K562 (cell line): ENCODE measurements at regions not wholly inside any gene's neighbourhood (a gene's known extent, or its start where the extent isn't known, plus 50 kb on each side); places are given as distances from the start of the nearest gene placed in this dataset.

Source experiments
- ATAC-seq: fragments of 200-7000 bp; cut with Tn5 transposase; 3 replicates; pipeline ENCODE4 v1.9.1; 2020; ENCODE audit warnings: moderate library complexity
- BruUV-seq: library from RNA; stranded (reverse); fragments of 400-500 nt; replicated peaks from 2 replicates; lab custom pipeline; 2021; lab: Mats Ljungman, UMichigan
- CTCF ChIA-PET: fragments of 300-600 bp; formaldehyde crosslinking; extraction: SDS; loops from one replicate; lab custom pipeline; 2021; ENCODE audit warnings: low intra/inter-chr PET ratio; lab: Yijun Ruan, JAX
- POLR2A ChIA-PET: fragments of 300-600, 350-650 bp; sonication (Branson Sonifier 250); formaldehyde crosslinking; extraction: SDS; loops from one replicate; lab custom pipeline; 2021; ENCODE audit warnings: antibody characterized with exemption, inconsistent platforms; lab: Yijun Ruan, JAX
- DNase-seq, 4 experiments: peaks; one replicate each; pipeline versions ENCODE4 v3.0.0 to v3.0.0-alpha.2; 2011 to 2018; ENCODE audit warnings: low spot score in 3 of 4, mixed read lengths in 3 of 4; ENCODE audit errors: extremely low read depth in 1 of 4
- FAIRE-seq: peaks from 2 replicates; lab custom pipeline; 2011; peaks lifted over from hg19 to GRCh38; lab: Jason Lieb, UNC
- H2AFZ ChIP-seq: 2 replicates; pipeline ENCODE4 v1.6.0; 2011; ENCODE audit warnings: low read depth, low read length, control low read depth, inconsistent platforms
- H3K27ac ChIP-seq: fragments of 200-600 bp; 3 replicates; pipeline ENCODE4 v1.8.0; 2011; ENCODE audit warnings: low read depth, mild to moderate bottlenecking, control low read depth, inconsistent platforms, low read length, moderate library complexity, mixed read lengths; ENCODE audit errors: extremely low read depth
- H3K27me3 ChIP-seq, 2 experiments: fragments of 300-600 bp in 1 of 2; 2 replicates in 1 of 2; 3 replicates in 1 of 2; pipeline versions ENCODE4 v1.6.0 to v1.8.0; 2011; ENCODE audit warnings: inconsistent platforms in 2 of 2, low read length in 2 of 2, mild to moderate bottlenecking in 1 of 2, mixed read lengths in 1 of 2, moderate library complexity in 1 of 2; ENCODE audit not compliant: control insufficient read depth in 2 of 2, insufficient read depth in 2 of 2
- H3K36me3 ChIP-seq: fragments of 300-600 bp; 3 replicates; pipeline ENCODE4 v1.8.0; 2011; ENCODE audit warnings: mild to moderate bottlenecking, low read length, inconsistent platforms; ENCODE audit not compliant: control insufficient read depth, insufficient read depth
- H3K4me1 ChIP-seq, 2 experiments: fragments of 200-600 bp in 1 of 2; replicated peaks in 1 of 2; 2 replicates in 1 of 2; 3 replicates in 1 of 2; pipeline versions ENCODE4 v1.5.1 to v1.8.0; 2011; ENCODE audit warnings: inconsistent platforms in 2 of 2, low read length in 2 of 2, mild to moderate bottlenecking in 1 of 2, mixed read lengths in 1 of 2, moderate library complexity in 1 of 2; ENCODE audit not compliant: control insufficient read depth in 2 of 2, insufficient read depth in 2 of 2
- H3K4me2 ChIP-seq: 2 replicates; pipeline ENCODE4 v1.6.1; 2011; ENCODE audit warnings: low read length, control low read depth, inconsistent platforms, mixed read lengths; ENCODE audit not compliant: insufficient read depth
- H3K4me3 ChIP-seq: fragments of 200-600 bp; sonication (generic), shearing (Covaris generic); 2 replicates; pipeline ENCODE4 v1.5.1; 2016; ENCODE audit warnings: control low read depth, inconsistent platforms
- H3K79me2 ChIP-seq: fragments of 200-600 bp; 3 replicates; pipeline ENCODE4 v1.8.0; 2011; ENCODE audit warnings: low read length, inconsistent platforms; ENCODE audit not compliant: control insufficient read depth, insufficient read depth
- H3K9ac ChIP-seq, 2 experiments: 2 replicates each; pipeline versions ENCODE4 v1.6.0 to v1.6.1; 2011; ENCODE audit warnings: low read depth in 2 of 2, low read length in 2 of 2, control low read depth in 1 of 2, inconsistent platforms in 1 of 2, mild to moderate bottlenecking in 1 of 2, mixed read lengths in 1 of 2; ENCODE audit not compliant: insufficient read depth in 1 of 2
- H3K9me1 ChIP-seq: one replicate; pipeline ENCODE4 v1.6.0; 2011; ENCODE audit warnings: inconsistent platforms, mild to moderate bottlenecking, low read length, moderate library complexity; ENCODE audit not compliant: control insufficient read depth, insufficient read depth
- H3K9me3 ChIP-seq: replicated peaks from 2 replicates; pipeline ENCODE4 v1.5.1; 2011; ENCODE audit warnings: low read depth, low read length, inconsistent platforms; ENCODE audit not compliant: control insufficient read depth, insufficient read depth
- H4K20me1 ChIP-seq: replicated peaks from 2 replicates; pipeline ENCODE4 v1.6.1; 2011; ENCODE audit warnings: low read length, inconsistent platforms, mixed read lengths; ENCODE audit not compliant: control insufficient read depth, insufficient read depth
- BRD4 ChIP-seq: fragments of 200-600 bp; sonication (generic); IDR thresholded peaks from 2 replicates; pipeline ENCODE4 v1.6.1; 2017; ENCODE audit warnings: inconsistent platforms
- CHAMP1 ChIP-seq: fragments of 450-650 bp; IDR thresholded peaks from 2 replicates; pipeline ENCODE4 v1.6.1; 2016; ENCODE audit warnings: mild to moderate bottlenecking
- E2F4 ChIP-seq: sonication (generic); formaldehyde crosslinking; IDR thresholded peaks from 2 replicates; pipeline ENCODE4 v1.8.0; 2022; ENCODE audit warnings: mild to moderate bottlenecking, low read depth, missing genetic modification reagents
- GTF2A2 ChIP-seq: IDR thresholded peaks from 2 replicates; pipeline ENCODE4 v1.6.1; 2016; ENCODE audit warnings: mild to moderate bottlenecking, missing genetic modification characterization, missing compliant biosample characterization
- ILK ChIP-seq: fragments of 450-650 bp; IDR thresholded peaks from 2 replicates; pipeline ENCODE4 v1.6.1; 2016; ENCODE audit warnings: missing genetic modification characterization, low read depth, mild to moderate bottlenecking, missing compliant biosample characterization, moderate library complexity, borderline replicate concordance
- LARP7 ChIP-seq: fragments of 450-650 bp; IDR thresholded peaks from 2 replicates; pipeline ENCODE4 v1.6.1; 2016
- MCM3 ChIP-seq: fragments of 450-650 bp; IDR thresholded peaks from 2 replicates; pipeline ENCODE4 v1.6.1; 2016
- MYBL2 ChIP-seq, 2 experiments: fragments of 450-650 bp in 1 of 2; sonication (generic) in 1 of 2; formaldehyde crosslinking in 1 of 2; IDR thresholded peaks; 2 replicates each; pipeline versions ENCODE4 v1.6.1 to v1.8.1; 2017 to 2022; ENCODE audit warnings: borderline replicate concordance in 1 of 2, inconsistent platforms in 1 of 2, low read depth in 1 of 2, mild to moderate bottlenecking in 1 of 2, missing genetic modification reagents in 1 of 2, moderate library complexity in 1 of 2
- MYC ChIP-seq, 2 experiments: fragments of 250-450 bp in 1 of 2; sonication (Bioruptor Pico) in 1 of 2; IDR thresholded peaks; 2 replicates each; pipeline versions ENCODE4 v1.5.1 to v1.6.1; 2012 to 2021; ENCODE audit warnings: low read depth in 2 of 2, borderline replicate concordance in 1 of 2, improper control_type of control experiment in 1 of 2, low read length in 1 of 2, mild to moderate bottlenecking in 1 of 2, moderate library complexity in 1 of 2
- TAF1 ChIP-seq: IDR thresholded peaks from 2 replicates; pipeline ENCODE4 v1.6.1; 2011; ENCODE audit warnings: mild to moderate bottlenecking, low read length, moderate library complexity; ENCODE audit not compliant: insufficient read depth, control insufficient read depth, severe bottlenecking; ENCODE audit errors: extremely low read depth
- TCF7L2 ChIP-seq: fragments of 150-350 bp; IDR thresholded peaks from 2 replicates; pipeline ENCODE4 v1.6.1; 2016; ENCODE audit warnings: low read depth, mild to moderate bottlenecking, low read length, moderate library complexity
- ZBTB8A ChIP-seq: fragments of 450-650 bp; IDR thresholded peaks from 2 replicates; pipeline ENCODE4 v1.6.1; 2018; ENCODE audit warnings: mild to moderate bottlenecking, moderate library complexity; ENCODE audit not compliant: partially characterized antibody
- ZFP1 ChIP-seq: fragments of 450-650 bp; formaldehyde crosslinking; IDR thresholded peaks from 2 replicates; pipeline ENCODE4 v1.4.0; 2020; ENCODE audit warnings: mild to moderate bottlenecking, mixed read lengths
- ZNF146 ChIP-seq: IDR thresholded peaks from one replicate; pipeline ENCODE4 v1.6.1; 2018; ENCODE audit warnings: missing compliant biosample characterization; ENCODE audit not compliant: unreplicated experiment
- ZZZ3 ChIP-seq: fragments of 450-650 bp; IDR thresholded peaks from 2 replicates; pipeline ENCODE4 v1.6.1; 2016; ENCODE audit warnings: antibody characterized with exemption, mild to moderate bottlenecking, moderate library complexity
- WGBS: fragments of 100-300 bp; shearing (Covaris generic); methylation state at CpG from one replicate; pipeline ENCODE4 v1.1.6; 2016; ENCODE audit warnings: low coverage, mixed read lengths; ENCODE audit not compliant: insufficient coverage; ENCODE audit errors: missing lambda C conversion rate; 5-methylcytosine and 5-hydroxymethylcytosine counted together
- in situ Hi-C: fragments of 300-500 bp; cut with MboI; formaldehyde crosslinking; loops from 4 replicates; pipeline ENCODE4 v1.15.0; 2018; ENCODE audit warnings: inconsistent platforms, mixed read lengths
- intact Hi-C: fragments of 100-400 bp; cut with micrococcal nuclease; formaldehyde crosslinking; loops from 2 replicates; pipeline ENCODE4 v1.14.2; 2022

DNA sequence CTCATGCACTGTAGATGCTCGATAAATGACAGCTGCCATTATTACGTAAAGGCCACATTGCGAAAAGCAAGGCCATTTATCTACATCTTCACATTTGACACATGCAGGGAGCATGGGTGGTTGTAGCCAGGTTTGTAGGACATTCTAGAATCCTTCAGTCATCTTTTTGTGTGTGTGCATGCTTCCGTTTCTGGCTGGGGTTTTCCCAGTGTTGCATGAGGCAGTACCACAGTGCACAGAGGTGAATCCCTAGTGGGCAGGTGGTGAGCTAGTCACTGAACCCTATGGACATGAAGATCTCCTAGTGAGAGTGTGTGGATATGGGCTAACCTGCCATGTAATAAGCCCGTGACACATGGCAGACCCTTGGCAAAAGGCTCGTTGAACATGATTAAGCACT, 151.8 kb upstream of the SLC14A2 start (continued):
- TF ChIP-seq E2F4 (CRISPR knock-in tag), result no peak
- no peak for TF ChIP-seq ZFP1 (CRISPR knock-in tag)
- TF ChIP-seq MCM3, result no peak

GRCh38 chr18:45464619-45465018, 150.7 kb upstream of the SLC14A2 start:
- ChIA-PET CTCF (no interaction called here), POLR2A (no interaction called here)
- in situ Hi-C loops, result no loop called here
- Histone ChIP-seq H3K79me2 (no peaks in the 10 kb centered on the region), H4K20me1 (no peaks in the 10 kb centered on the region), H3K27me3 (no peaks in the 10 kb centered on the region), H3K4me1 (no peaks in the 10 kb centered on the region), H3K9ac (no peak overlapping the region), H3K4me2 (no peak overlapping the region), H3K9me1 (no peaks in the 10 kb centered on the region), H3K4me3 (no peak overlapping the region), H3K27ac (no peak overlapping the region), H3K36me3 (no peaks in the 10 kb centered on the region), H3K9me3 (no peaks in the 10 kb centered on the region), H2AFZ (no peak overlapping the region)
- ATAC-seq (no peak), DNase-seq (no peak), FAIRE-seq (no peak)
- BruUV-seq, result no TSS peak
- intact Hi-C loops, result no loop called here
- 0% methylated on average over 7 of the region's 8 CpGs for WGBS
- no peak for TF ChIP-seq ZNF146
- TF ChIP-seq CHAMP1, result no peak
- no peak for TF ChIP-seq MYBL2 (IDR thresholded peaks at IDR 0.05; ENCODE audit: low read depth)
- no peak for TF ChIP-seq MYBL2 (CRISPR knock-in tag; IDR thresholded peaks at IDR 0.05; ENCODE audit: borderline replicate concordance)
- no peak for TF ChIP-seq TAF1
- no peak for TF ChIP-seq ILK (tag)
- no peak for TF ChIP-seq TCF7L2
- TF ChIP-seq BRD4, result no peak
- no peak for TF ChIP-seq GTF2A2 (tag)
- no peak for TF ChIP-seq MYC (IDR thresholded peaks at IDR 0.05; ENCODE audit: low read depth, low read length)
- no peak for TF ChIP-seq MYC (CRISPR knock-in tag; IDR thresholded peaks at IDR 0.05; ENCODE audit: borderline replicate concordance, low read depth)
- TF ChIP-seq ZZZ3, result no peak
- TF ChIP-seq ZBTB8A, result no peak
- no peak for TF ChIP-seq LARP7
